DOHH2 (cell line): ENCODE measurements at regions not wholly inside any gene's neighbourhood (a gene's known extent, or its start where the extent isn't known, plus 50 kb on each side); places are given as distances from the start of the nearest gene placed in this dataset.
"Not testable (repeated sequence)": the region's sequence is repeated elsewhere in the genome, so short reads cannot be mapped to it uniquely, and the experiment has no call there.

Source experiments
- H3F3A ChIP-seq: fragments of 200-600 bp; sonication (generic), shearing (Covaris generic); 2 replicates; pipeline ENCODE4 v1.6.0; 2016; ENCODE audit warnings: antibody characterized with exemption, mild to moderate bottlenecking; ENCODE audit not compliant: control insufficient read depth, insufficient read depth
- H3K27ac ChIP-seq: fragments of 200-600 bp; sonication (generic); 2 replicates; pipeline ENCODE4 v1.5.1; 2014; ENCODE audit warnings: low read depth, mild to moderate bottlenecking, low read length, moderate library complexity
- H3K27me3 ChIP-seq: fragments of 200-600 bp; sonication (generic); 2 replicates; pipeline ENCODE4 v1.6.1; 2014; ENCODE audit warnings: mild to moderate bottlenecking, low read length, mixed read lengths; ENCODE audit not compliant: control insufficient read depth
- H3K36me3 ChIP-seq: fragments of 200-600 bp; sonication (generic); 2 replicates; pipeline ENCODE4 v1.6.1; 2014; ENCODE audit warnings: mild to moderate bottlenecking, low read length, moderate library complexity, mixed read lengths; ENCODE audit not compliant: control insufficient read depth
- H3K4me1 ChIP-seq: fragments of 200-600 bp; sonication (generic); 2 replicates; pipeline ENCODE4 v1.6.1; 2014; ENCODE audit warnings: mild to moderate bottlenecking, low read length, mixed read lengths; ENCODE audit not compliant: control insufficient read depth
- H3K4me2 ChIP-seq: fragments of 200-600 bp; sonication (generic); 2 replicates; pipeline ENCODE4 v1.6.0; 2014; ENCODE audit warnings: mild to moderate bottlenecking, low read length, moderate library complexity
- H3K4me3 ChIP-seq: fragments of 200-600 bp; sonication (generic); 2 replicates; pipeline ENCODE4 v1.5.1; 2014; ENCODE audit warnings: mild to moderate bottlenecking, low read length, mixed read lengths
- H3K79me2 ChIP-seq: fragments of 200-600 bp; sonication (generic); 2 replicates; pipeline ENCODE4 v1.6.1; 2014; ENCODE audit warnings: mild to moderate bottlenecking, low read length, mixed read lengths; ENCODE audit not compliant: control insufficient read depth
- H3K9me2 ChIP-seq: fragments of 200-600 bp; sonication (generic); replicated peaks from 2 replicates; pipeline ENCODE4 v1.6.1; 2014; ENCODE audit warnings: mild to moderate bottlenecking, low read length, mixed read lengths; ENCODE audit not compliant: control insufficient read depth
- H3K9me3 ChIP-seq: fragments of 200-600 bp; sonication (generic); 2 replicates; pipeline ENCODE4 v1.6.1; 2014; ENCODE audit warnings: antibody characterized with exemption, low read length, mixed read lengths; ENCODE audit not compliant: control insufficient read depth, insufficient read depth
- H4K20me1 ChIP-seq: fragments of 200-600 bp; sonication (generic); 2 replicates; pipeline ENCODE4 v1.6.0; 2014; ENCODE audit warnings: low read depth, mild to moderate bottlenecking, antibody characterized with exemption, low read length, moderate library complexity; ENCODE audit not compliant: control insufficient read depth, insufficient read depth
- CTCF ChIP-seq: fragments of 200-600 bp; sonication (generic); IDR thresholded peaks from one replicate; pipeline ENCODE4 v1.5.1; 2014; ENCODE audit warnings: antibody characterized with exemption, mild to moderate bottlenecking, low read depth, low read length; ENCODE audit not compliant: poor library complexity, severe bottlenecking
- EZH2phosphoT487 ChIP-seq: fragments of 200-600 bp; sonication (generic); IDR thresholded peaks from 2 replicates; pipeline ENCODE4 v1.6.1; 2017; ENCODE audit warnings: borderline replicate concordance, mild to moderate bottlenecking, antibody characterized with exemption, low read length, moderate library complexity, mixed read lengths

- H3K9me2 ChIP-seq = no peaks in the 10 kb centered on the region
Measured at GRCh38 chr15:91445695-91446228, 345.7 kb downstream of the SV2B start.

GRCh38 chr15:91447991-91448644 lies 348.1 kb downstream of the SV2B start:
- H3K27me3 ChIP-seq = no peaks in the 10 kb centered on the region
- H3K4me1 ChIP-seq = no peaks in the 10 kb centered on the region
- no peak for TF ChIP-seq EZH2phosphoT487
- no peak for TF ChIP-seq CTCF
- no peak overlapping the region for H3K4me3 ChIP-seq
- no peak overlapping the region for H3K27ac ChIP-seq
- H3K9me2 ChIP-seq = no peaks in the 10 kb centered on the region
- no peak overlapping the region for H3K4me2 ChIP-seq
- no peaks in the 10 kb centered on the region for H3F3A ChIP-seq
- H3K36me3 ChIP-seq = no peaks in the 10 kb centered on the region
- H3K79me2 ChIP-seq = no peaks in the 10 kb centered on the region
- no peaks in the 10 kb centered on the region for H3K9me3 ChIP-seq
- H4K20me1 ChIP-seq = no peaks in the 10 kb centered on the region

More at GRCh38 chr15:91445695-91446228, 345.7 kb downstream of the SV2B start:
- H3K27me3 ChIP-seq = no peaks in the 10 kb centered on the region
- no peaks in the 10 kb centered on the region for H3K4me1 ChIP-seq
- TF ChIP-seq CTCF (no peak), EZH2phosphoT487 (no peak)
- no peaks in the 10 kb centered on the region for H4K20me1 ChIP-seq
- no peaks in the 10 kb centered on the region for H3K36me3 ChIP-seq
- no peaks in the 10 kb centered on the region for H3F3A ChIP-seq
- no peak overlapping the region for H3K4me3 ChIP-seq
- H3K79me2 ChIP-seq = no peaks in the 10 kb centered on the region
- no peaks in the 10 kb centered on the region for H3K9me3 ChIP-seq
- no peak overlapping the region for H3K27ac ChIP-seq
- H3K4me2 ChIP-seq = no peak overlapping the region

- not testable (repeated sequence) for H3K4me3 ChIP-seq, H3K36me3 ChIP-seq, H3K4me2 ChIP-seq, H3K9me2 ChIP-seq, H3K79me2 ChIP-seq, H3K9me3 ChIP-seq, H3K27ac ChIP-seq, H3K4me1 ChIP-seq, H3K27me3 ChIP-seq, H4K20me1 ChIP-seq, H3F3A ChIP-seq
Measured at GRCh38 chr15:91453376-91453775, 353.3 kb downstream of the SV2B start.

GRCh38 chr15:91456251-91456718 lies 356.2 kb downstream of the SV2B start:
- no peak for TF ChIP-seq EZH2phosphoT487
- no peak overlapping the region for H3K4me2 ChIP-seq
- H4K20me1 ChIP-seq = no peaks in the 10 kb centered on the region
- H3K4me1 ChIP-seq = no peaks in the 10 kb centered on the region
- H3K36me3 ChIP-seq = no peaks in the 10 kb centered on the region
- H3K9me3 ChIP-seq = no peaks in the 10 kb centered on the region
- H3K27me3 ChIP-seq = no peaks in the 10 kb centered on the region
- no peaks in the 10 kb centered on the region for H3K9me2 ChIP-seq
- no peaks in the 10 kb centered on the region for H3F3A ChIP-seq
- no peak overlapping the region for H3K4me3 ChIP-seq
- H3K79me2 ChIP-seq = no peaks in the 10 kb centered on the region
- no peak overlapping the region for H3K27ac ChIP-seq
